ENCODE measurements at regions not wholly inside any gene's neighbourhood (a gene's known extent, or its start where the extent isn't known, plus 50 kb on each side); places are given as distances from the start of the nearest gene placed in this dataset.

- Histone ChIP-seq H3K36me3 (replicated peaks in 1 of 2; ENCODE audit: control insufficient read depth in 1 of 2, insufficient read depth in 2 of 2, low read length in 2 of 2) (no peaks in the 10 kb centered on the region), H3K4me2 (replicated peaks; ENCODE audit: extremely low read depth, low read length, poor library complexity, severe bottlenecking) (no peak overlapping the region), H2AFZ (ENCODE audit: insufficient read depth, low read depth, low read length, poor library complexity, severe bottlenecking) (no peak overlapping the region), H3K27me3 (ENCODE audit: control insufficient read depth in 2 of 2, insufficient read depth in 2 of 2, low read length in 2 of 2) (no peaks in the 10 kb centered on the region), H3K4me3 (replicated peaks in 1 of 3; ENCODE audit: low read depth in 2 of 3, low read length in 3 of 3) (no peak overlapping the region), H4K20me1 (ENCODE audit: insufficient read depth, low read length) (no peaks in the 10 kb centered on the region), H3K79me2 (ENCODE audit: insufficient read depth, low read length) (no peaks in the 10 kb centered on the region), H3K9me3 (replicated peaks in 1 of 2; ENCODE audit: control insufficient read depth in 1 of 2, insufficient read depth in 1 of 2, low read length in 2 of 2) (no peaks in the 10 kb centered on the region), H3K9ac (ENCODE audit: insufficient read depth, low read length, poor library complexity, severe bottlenecking) (no peak overlapping the region), H3K4me1 (ENCODE audit: control insufficient read depth in 1 of 2, insufficient read depth in 2 of 2, low read length in 2 of 2) (no peaks in the 10 kb centered on the region), H3K27ac (ENCODE audit: low read depth in 1 of 2, low read length in 2 of 2) (no peak overlapping the region)
- H3K4me1 Mint-ChIP-seq: no peaks in the 10 kb centered on the region
- intact Hi-C loops (cut with micrococcal nuclease): no loop called here
- H3K27me3 Mint-ChIP-seq (ENCODE audit: low read depth in 3 of 3): peaks cover 0 to 2% (median 2%) of the 10 kb centered on the region in 3 donors
- no peak overlapping the region for H3K27ac Mint-ChIP-seq
- H3K36me3 Mint-ChIP-seq: no peaks in the 10 kb centered on the region
- H3K9me3 Mint-ChIP-seq: no peaks in the 10 kb centered on the region
- WGBS (ENCODE audit: insufficient coverage): no CpG with 5 or more reads among the region's 2 CpGs
- no peak overlapping the region for H3K4me3 Mint-ChIP-seq
- no peak for TF ChIP-seq CTCF (IDR thresholded peaks at IDR 0.05)
- no peak for DNase-seq
These were observed 187.6 kb upstream of the CEP162 start for GRCh38 chr6:84415068-84415467.

- no peaks in the 10 kb centered on the region for H3K9me3 ChIP-seq (replicated peaks in 1 of 2; ENCODE audit: control insufficient read depth in 1 of 2, insufficient read depth in 1 of 2, low read length in 2 of 2)
- intact Hi-C loops (cut with micrococcal nuclease): no loop called here
- no peak overlapping the region for H3K4me2 ChIP-seq (replicated peaks; ENCODE audit: extremely low read depth, low read length, poor library complexity, severe bottlenecking)
- Mint-ChIP-seq H3K27me3 (ENCODE audit: low read depth in 3 of 3) (peaks cover 0 to 2% (median 2%) of the 10 kb centered on the region in 3 donors), H3K4me3 (no peak overlapping the region), H3K27ac (no peak overlapping the region), H3K4me1 (no peaks in the 10 kb centered on the region), H3K9me3 (no peaks in the 10 kb centered on the region), H3K36me3 (no peaks in the 10 kb centered on the region)
- H3K27ac ChIP-seq (ENCODE audit: low read depth in 1 of 2, low read length in 2 of 2): no peak overlapping the region
- no peak overlapping the region for H3K4me3 ChIP-seq (replicated peaks in 1 of 3; ENCODE audit: low read depth in 2 of 3, low read length in 3 of 3)
- no peaks in the 10 kb centered on the region for H3K4me1 ChIP-seq (ENCODE audit: control insufficient read depth in 1 of 2, insufficient read depth in 2 of 2, low read length in 2 of 2)
- no peak overlapping the region for H3K9ac ChIP-seq (ENCODE audit: insufficient read depth, low read length, poor library complexity, severe bottlenecking)
- no peaks in the 10 kb centered on the region for H3K79me2 ChIP-seq (ENCODE audit: insufficient read depth, low read length)
- no peaks in the 10 kb centered on the region for H4K20me1 ChIP-seq (ENCODE audit: insufficient read depth, low read length)
- H2AFZ ChIP-seq (ENCODE audit: insufficient read depth, low read depth, low read length, poor library complexity, severe bottlenecking): no peak overlapping the region
- no peak for DNase-seq
- WGBS (ENCODE audit: insufficient coverage): 82% methylated on average over 5 of the region's 6 CpGs
- no peaks in the 10 kb centered on the region for H3K27me3 ChIP-seq (ENCODE audit: control insufficient read depth in 2 of 2, insufficient read depth in 2 of 2, low read length in 2 of 2)
- no peak for TF ChIP-seq CTCF (IDR thresholded peaks at IDR 0.05)
- no peaks in the 10 kb centered on the region for H3K36me3 ChIP-seq (replicated peaks in 1 of 2; ENCODE audit: control insufficient read depth in 1 of 2, insufficient read depth in 2 of 2, low read length in 2 of 2)
These were observed 187.1 kb upstream of the CEP162 start for GRCh38 chr6:84414531-84414930.
